ENCODE measurements at regions not wholly inside any gene's neighbourhood (a gene's known extent, or its start where the extent isn't known, plus 50 kb on each side); places are given as distances from the start of the nearest gene placed in this dataset.

DNA sequence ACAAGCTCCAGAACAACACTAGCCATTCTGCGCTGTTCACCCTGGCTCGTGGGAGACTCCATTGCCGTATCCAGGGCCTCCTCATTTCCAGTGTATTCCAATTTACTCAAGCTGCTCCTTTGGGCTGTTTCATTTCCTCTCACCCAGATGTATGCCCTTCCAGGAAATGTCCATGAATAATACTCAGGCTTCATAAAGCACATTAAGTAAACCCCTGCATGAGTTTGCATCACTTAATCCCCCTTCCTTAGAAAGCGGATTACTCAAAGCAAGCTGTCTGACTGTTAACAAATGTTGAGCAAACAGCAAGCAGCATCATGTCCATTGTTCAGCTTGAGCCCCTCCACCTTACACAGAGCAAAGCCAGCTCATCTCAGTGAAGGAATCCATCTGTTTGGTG, 403.6 kb upstream of the PBX1 start:
- DNase-seq = no peak
- Mint-ChIP-seq H3K36me3 (ENCODE audit: insufficient read depth in 1 of 3, low read depth in 3 of 3) (peaks cover 0 to 3% (median 0%) of the 10 kb centered on the region in 3 experiments; a peak in 2 of 7 replicates), H3K27ac (no peak overlapping the region), H3K9me3 (peaks cover 5 to 11% of the 10 kb centered on the region in 2 experiments), H3K4me3 (no peak overlapping the region), H3K4me1 (peaks cover 4 to 6% of the 10 kb centered on the region in 2 experiments; a peak in 3 of 4 replicates), H3K27me3 (ENCODE audit: low read depth) (no peaks in the 10 kb centered on the region)
- Histone ChIP-seq H3K79me1 (ENCODE audit: insufficient read depth, low read depth, low read length, poor library complexity, severe bottlenecking) (no peaks in the 10 kb centered on the region), H3K14ac (ENCODE audit: insufficient read depth, low read length) (no peak overlapping the region), H2BK12ac (ENCODE audit: insufficient read length, low read depth, low read length) (no peak overlapping the region), H3K4me1 (ENCODE audit: insufficient read depth, low read length) (no peaks in the 10 kb centered on the region), H4K20me1 (ENCODE audit: control insufficient read depth, insufficient read depth, insufficient read length) (no peaks in the 10 kb centered on the region), H3K4me2 (ENCODE audit: insufficient read depth, insufficient read length, low read length) (no peak overlapping the region), H2BK20ac (ENCODE audit: low read depth, low read length, poor library complexity, severe bottlenecking) (no peak overlapping the region), H4K8ac (replicated peaks; ENCODE audit: insufficient read length, low read depth, low read length) (no peak overlapping the region), H3K27me3 (ENCODE audit: insufficient read depth, low read length) (no peaks in the 10 kb centered on the region), H4K91ac (ENCODE audit: insufficient read length, low read depth, low read length) (no peak overlapping the region), H3K79me2 (ENCODE audit: insufficient read depth, low read length) (no peaks in the 10 kb centered on the region), H2AK5ac (ENCODE audit: insufficient read length, low read length) (no peak overlapping the region), H3K27ac (ENCODE audit: insufficient read length, low read depth, low read length) (no peak overlapping the region), H2BK15ac (ENCODE audit: low read depth, low read length) (no peak overlapping the region), H3K23ac (ENCODE audit: insufficient read length, low read depth, low read length) (no peak overlapping the region), H2BK5ac (ENCODE audit: insufficient read length, low read length) (no peak overlapping the region), H2AFZ (ENCODE audit: low read length) (no peak overlapping the region), H2BK120ac (ENCODE audit: low read depth, low read length, poor library complexity, severe bottlenecking) (no peak overlapping the region), H3K56ac (ENCODE audit: insufficient read length, low read depth, low read length) (no peak overlapping the region), H3K9me3 (ENCODE audit: control insufficient read depth, low read depth, low read length) (no peaks in the 10 kb centered on the region), H3K4ac (ENCODE audit: low read depth, low read length) (no peak overlapping the region), H3K23me2 (ENCODE audit: insufficient read length, low read depth, low read length, poor library complexity, severe bottlenecking) (no peaks in the 10 kb centered on the region), H4K5ac (ENCODE audit: insufficient read length, low read depth, low read length) (no peak overlapping the region), H3K9ac (ENCODE audit: extremely low read depth, insufficient read length, low read length) (no peak overlapping the region), H3K18ac (ENCODE audit: insufficient read length, low read depth, low read length) (no peak overlapping the region), H3T11ph (ENCODE audit: low read length) (no peak overlapping the region)
- TF ChIP-seq, protein P1, sequence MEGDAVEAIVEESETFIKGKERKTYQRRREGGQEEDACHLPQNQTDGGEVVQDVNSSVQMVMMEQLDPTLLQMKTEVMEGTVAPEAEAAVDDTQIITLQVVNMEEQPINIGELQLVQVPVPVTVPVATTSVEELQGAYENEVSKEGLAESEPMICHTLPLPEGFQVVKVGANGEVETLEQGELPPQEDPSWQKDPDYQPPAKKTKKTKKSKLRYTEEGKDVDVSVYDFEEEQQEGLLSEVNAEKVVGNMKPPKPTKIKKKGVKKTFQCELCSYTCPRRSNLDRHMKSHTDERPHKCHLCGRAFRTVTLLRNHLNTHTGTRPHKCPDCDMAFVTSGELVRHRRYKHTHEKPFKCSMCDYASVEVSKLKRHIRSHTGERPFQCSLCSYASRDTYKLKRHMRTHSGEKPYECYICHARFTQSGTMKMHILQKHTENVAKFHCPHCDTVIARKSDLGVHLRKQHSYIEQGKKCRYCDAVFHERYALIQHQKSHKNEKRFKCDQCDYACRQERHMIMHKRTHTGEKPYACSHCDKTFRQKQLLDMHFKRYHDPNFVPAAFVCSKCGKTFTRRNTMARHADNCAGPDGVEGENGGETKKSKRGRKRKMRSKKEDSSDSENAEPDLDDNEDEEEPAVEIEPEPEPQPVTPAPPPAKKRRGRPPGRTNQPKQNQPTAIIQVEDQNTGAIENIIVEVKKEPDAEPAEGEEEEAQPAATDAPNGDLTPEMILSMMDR (conservative IDR thresholded peaks at IDR 0.05) = no peak
- no CpG with 5 or more reads among the region's 4 CpGs for WGBS (ENCODE audit: extremely low coverage, insufficient read length, low lambda C conversion rate)
